GM12872 (cell line): ENCODE measurements at regions not wholly inside any gene's neighbourhood (a gene's known extent, or its start where the extent isn't known, plus 50 kb on each side); places are given as distances from the start of the nearest gene placed in this dataset.

Experiments used
- TF ChIP-seq, protein P1 (sequence below): IDR thresholded peaks from 3 replicates; pipeline ENCODE4 v1.5.1; 2011; ENCODE audit warnings: low read depth, mild to moderate bottlenecking, low read length, moderate library complexity; ENCODE audit not compliant: insufficient read depth

DNA sequence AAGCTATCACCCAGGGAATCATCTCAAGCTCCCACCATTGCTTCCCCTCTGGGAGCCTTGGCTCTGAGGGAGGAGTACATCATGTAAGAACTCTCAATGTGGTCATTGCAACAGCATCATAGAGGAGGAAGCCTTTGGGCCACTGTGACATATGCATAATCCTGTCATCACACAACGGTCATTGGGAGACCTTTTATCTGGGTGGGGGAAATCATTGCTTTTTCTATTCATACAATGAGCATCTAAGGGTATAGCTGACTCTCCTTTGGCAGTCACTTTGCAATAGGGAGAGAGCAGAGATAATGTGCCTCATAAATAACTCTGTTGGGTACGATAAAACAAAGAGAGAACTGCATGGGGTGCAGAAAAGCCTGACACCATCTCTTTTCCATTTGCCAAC, 155.2 kb upstream of the KCNIP4 start:
- TF ChIP-seq, protein P1, sequence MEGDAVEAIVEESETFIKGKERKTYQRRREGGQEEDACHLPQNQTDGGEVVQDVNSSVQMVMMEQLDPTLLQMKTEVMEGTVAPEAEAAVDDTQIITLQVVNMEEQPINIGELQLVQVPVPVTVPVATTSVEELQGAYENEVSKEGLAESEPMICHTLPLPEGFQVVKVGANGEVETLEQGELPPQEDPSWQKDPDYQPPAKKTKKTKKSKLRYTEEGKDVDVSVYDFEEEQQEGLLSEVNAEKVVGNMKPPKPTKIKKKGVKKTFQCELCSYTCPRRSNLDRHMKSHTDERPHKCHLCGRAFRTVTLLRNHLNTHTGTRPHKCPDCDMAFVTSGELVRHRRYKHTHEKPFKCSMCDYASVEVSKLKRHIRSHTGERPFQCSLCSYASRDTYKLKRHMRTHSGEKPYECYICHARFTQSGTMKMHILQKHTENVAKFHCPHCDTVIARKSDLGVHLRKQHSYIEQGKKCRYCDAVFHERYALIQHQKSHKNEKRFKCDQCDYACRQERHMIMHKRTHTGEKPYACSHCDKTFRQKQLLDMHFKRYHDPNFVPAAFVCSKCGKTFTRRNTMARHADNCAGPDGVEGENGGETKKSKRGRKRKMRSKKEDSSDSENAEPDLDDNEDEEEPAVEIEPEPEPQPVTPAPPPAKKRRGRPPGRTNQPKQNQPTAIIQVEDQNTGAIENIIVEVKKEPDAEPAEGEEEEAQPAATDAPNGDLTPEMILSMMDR = no peak

DNA sequence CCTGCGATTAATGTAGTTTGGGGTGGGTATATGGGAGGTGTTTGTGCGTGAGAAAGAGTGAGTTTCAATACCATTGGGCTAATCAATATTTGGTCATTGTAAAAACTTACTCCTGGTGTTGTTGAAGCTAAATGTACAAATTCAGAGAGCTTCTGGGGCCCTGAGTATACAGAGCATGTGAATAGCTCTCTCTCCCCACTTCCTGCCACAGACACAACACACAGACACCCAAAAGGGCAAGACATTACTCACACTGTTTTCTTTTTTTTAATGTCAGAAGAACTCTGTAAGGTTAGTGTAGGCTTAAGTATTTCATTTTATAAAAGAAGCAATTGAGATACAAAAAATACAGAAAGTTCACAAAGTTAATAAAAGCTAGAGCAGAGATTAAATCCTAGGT, 151.3 kb upstream of the KCNIP4 start:
- TF ChIP-seq, protein P1 = no peak

DNA sequence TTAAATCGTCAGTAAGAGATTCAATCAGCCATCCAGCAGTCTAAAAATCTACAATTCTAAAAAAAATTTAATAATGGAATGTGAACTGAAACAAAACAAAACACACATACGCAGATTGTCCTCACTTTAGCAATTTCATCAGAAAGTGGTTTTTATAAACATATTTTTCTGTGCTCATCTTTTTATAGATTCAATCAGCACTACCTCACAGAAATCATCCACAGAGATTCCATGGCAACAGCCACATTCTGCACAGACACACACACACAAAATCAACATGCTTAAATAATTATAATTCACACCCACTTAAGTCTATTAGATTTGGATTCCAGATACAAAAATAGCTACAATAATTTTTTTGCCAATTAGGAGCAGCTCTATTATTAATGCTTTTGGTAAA, 149.0 kb upstream of the KCNIP4 start:
- TF ChIP-seq, protein P1 = no peak

DNA sequence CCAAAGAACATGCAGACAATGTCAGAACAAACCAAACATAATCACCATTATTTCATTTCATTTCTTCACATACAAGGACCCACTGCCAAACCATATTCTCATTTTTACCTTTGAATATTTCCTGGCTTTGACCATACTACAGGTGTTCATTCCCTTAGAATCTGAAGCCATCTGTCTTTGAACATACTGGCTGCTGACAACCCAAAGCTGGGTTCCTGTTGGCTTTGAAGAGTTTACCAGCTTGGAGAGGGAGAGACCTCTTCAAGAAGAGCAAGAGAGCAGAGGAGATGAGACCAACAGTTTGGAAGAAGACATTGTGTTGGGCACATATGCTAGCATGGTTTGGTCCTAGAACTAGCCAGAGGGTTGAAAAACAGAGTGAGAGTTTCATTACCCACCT, 145.6 kb upstream of the KCNIP4 start:
- TF ChIP-seq, protein P1 = no peak

DNA sequence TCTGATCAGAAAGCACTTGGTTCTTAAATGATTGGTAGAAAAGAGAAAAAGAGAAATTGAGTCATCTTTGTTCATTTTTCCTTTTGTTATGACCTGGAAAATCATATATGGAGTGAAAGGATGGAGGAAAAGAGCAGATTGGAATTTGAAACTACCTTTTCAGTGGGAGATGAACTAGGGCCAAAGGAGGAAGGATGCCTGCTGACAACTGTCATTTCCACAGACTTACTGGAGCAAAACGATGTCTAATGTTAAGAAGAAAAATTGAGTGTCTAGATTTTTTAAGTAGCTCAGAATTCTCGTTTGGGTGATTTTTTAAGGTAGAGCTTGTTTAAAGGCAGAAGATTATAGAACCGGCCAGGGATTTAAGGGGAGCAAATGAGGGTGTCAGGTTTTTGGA, 144.6 kb upstream of the KCNIP4 start:
- TF ChIP-seq, protein P1 = no peak

DNA sequence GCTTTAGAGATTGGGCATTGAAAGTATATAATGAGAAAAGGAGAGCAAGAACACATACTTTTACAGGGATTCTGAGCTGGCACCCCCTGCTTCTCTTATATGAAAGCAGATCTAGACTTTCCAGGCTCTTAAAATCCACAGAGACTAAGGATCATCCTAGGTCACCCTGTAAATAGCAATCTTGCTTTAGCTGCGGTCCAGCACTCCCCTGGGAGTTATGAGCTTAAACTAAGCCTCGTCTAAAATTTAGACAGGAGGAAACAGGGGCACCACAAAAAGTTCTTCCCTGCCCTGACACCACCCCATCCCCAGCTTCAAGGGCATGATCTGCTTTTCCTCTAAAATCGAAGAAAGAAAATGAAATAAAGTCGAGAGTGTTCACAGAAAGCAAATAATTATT, 143.3 kb upstream of the KCNIP4 start:
- TF ChIP-seq, protein P1 = no peak

DNA sequence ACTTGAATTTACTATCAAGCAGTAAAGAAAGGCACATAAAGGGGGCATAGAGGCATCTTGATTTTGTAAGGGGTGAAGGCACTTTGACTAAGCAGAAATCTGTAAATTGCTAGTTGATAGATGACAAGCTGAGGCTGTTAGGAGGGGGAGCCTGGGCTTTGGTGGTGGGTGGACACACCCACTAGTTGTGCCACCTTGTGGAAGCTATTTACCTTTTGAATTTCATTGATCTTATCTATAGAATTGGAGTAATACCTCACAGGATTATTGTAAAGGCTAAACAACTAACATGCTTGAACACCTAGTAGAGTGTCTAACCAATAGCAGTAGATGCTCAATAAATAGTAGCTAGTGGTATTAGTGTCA, 142.8 kb upstream of the KCNIP4 start:
- TF ChIP-seq, protein P1 = no peak
